Chondrocyte (in vitro differentiated cells): ENCODE measurements at regions not wholly inside any gene's neighbourhood (a gene's known extent, or its start where the extent isn't known, plus 50 kb on each side); places are given as distances from the start of the nearest gene placed in this dataset.
A peak's percentile ranks its signal among the peaks of the same experiment; 100 is the strongest.
"Not testable (repeated sequence)": the region's sequence is repeated elsewhere in the genome, so short reads cannot be mapped to it uniquely, and the experiment has no call there.

Experiments used
- DNase-seq: peaks from one replicate; pipeline ENCODE4 v3.0.0; 2021; ENCODE audit warnings: mixed read lengths, low spot score
- H3K27ac Mint-ChIP-seq: one replicate; pipeline ENCODE4 v1.8.0; 2021; ENCODE audit warnings: mild to moderate bottlenecking, moderate library complexity, mixed read lengths; ENCODE audit not compliant: unreplicated experiment
- H3K27me3 Mint-ChIP-seq: 2 replicates; pipeline ENCODE4 v1.8.0; 2021; ENCODE audit warnings: low read depth, mixed read lengths
- H3K36me3 Mint-ChIP-seq: 2 replicates; pipeline ENCODE4 v1.8.0; 2021; ENCODE audit warnings: low read depth, mixed read lengths
- H3K4me1 Mint-ChIP-seq: 2 replicates; pipeline ENCODE4 v1.8.0; 2021; ENCODE audit warnings: low read depth, mild to moderate bottlenecking, mixed read lengths
- H3K4me3 Mint-ChIP-seq: one replicate; pipeline ENCODE4 v1.8.0; 2021; ENCODE audit warnings: mild to moderate bottlenecking, moderate library complexity, mixed read lengths; ENCODE audit not compliant: unreplicated experiment
- H3K9me3 Mint-ChIP-seq: 2 replicates; pipeline ENCODE4 v1.8.0; 2021; ENCODE audit warnings: low read depth, mixed read lengths
- CTCF ChIP-seq: fragments of 200-600 bp; sonication (generic); IDR thresholded peaks from 2 replicates; pipeline ENCODE4 v1.5.0; 2021; ENCODE audit warnings: antibody characterized with exemption, mild to moderate bottlenecking, moderate library complexity

DNA sequence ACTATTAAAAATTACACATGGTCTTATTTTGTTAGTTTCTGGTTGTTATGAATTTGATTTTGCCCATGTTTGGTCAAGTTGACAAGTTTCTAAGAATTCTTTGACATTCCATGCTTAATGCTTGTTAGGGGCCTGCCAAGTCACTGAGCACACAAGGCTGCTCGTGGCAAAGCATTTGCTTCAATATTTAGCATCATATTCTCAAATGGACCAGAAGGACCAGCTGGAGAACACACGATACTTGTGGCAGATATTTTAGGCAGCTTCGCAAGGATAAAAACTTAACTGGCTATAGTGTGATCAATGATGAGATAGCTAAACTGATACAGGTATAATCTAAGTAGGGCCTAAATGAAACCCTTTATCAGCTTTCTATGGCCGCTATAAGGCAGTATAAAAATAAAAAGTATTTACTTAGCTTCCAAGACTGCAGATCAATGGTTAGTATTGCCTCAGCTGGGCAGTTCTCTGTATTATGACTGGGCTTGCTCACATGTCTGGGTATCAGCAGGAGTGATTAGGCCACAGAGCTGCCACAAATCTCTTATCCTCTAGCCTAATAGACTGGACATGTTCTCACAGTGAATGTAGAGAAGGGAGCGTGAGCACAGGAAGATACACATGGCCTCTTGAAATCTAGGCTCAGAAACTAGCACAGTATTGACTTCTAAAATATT, 155.9 kb upstream of the SPRY2 start:
- no peaks in the 10 kb centered on the region for H3K27me3 Mint-ChIP-seq
- H3K4me3 Mint-ChIP-seq = no peak overlapping the region
- no peak for TF ChIP-seq CTCF
- no peak overlapping the region for H3K27ac Mint-ChIP-seq
- no peak for DNase-seq
- no peaks in the 10 kb centered on the region for H3K9me3 Mint-ChIP-seq
- peaks cover 20% of the 10 kb centered on the region for H3K4me1 Mint-ChIP-seq
- no peaks in the 10 kb centered on the region for H3K36me3 Mint-ChIP-seq

GRCh38 chr13:80490491-80490943, 149.6 kb upstream of the SPRY2 start:
- H3K4me1 Mint-ChIP-seq, H3K27ac Mint-ChIP-seq, H3K36me3 Mint-ChIP-seq, H3K9me3 Mint-ChIP-seq, H3K27me3 Mint-ChIP-seq, H3K4me3 Mint-ChIP-seq: not testable (repeated sequence)
- DNase-seq = peak; percentile 74

- no peak for DNase-seq
- no peaks in the 10 kb centered on the region for H3K27me3 Mint-ChIP-seq
- H3K4me3 Mint-ChIP-seq = no peak overlapping the region
- no peaks in the 10 kb centered on the region for H3K4me1 Mint-ChIP-seq
- no peaks in the 10 kb centered on the region for H3K36me3 Mint-ChIP-seq
- no peaks in the 10 kb centered on the region for H3K9me3 Mint-ChIP-seq
- no peak overlapping the region for H3K27ac Mint-ChIP-seq
- TF ChIP-seq CTCF = no peak
Observed at GRCh38 chr13:80486402-80486801, 145.5 kb upstream of the SPRY2 start.

GRCh38 chr13:80483157-80483556, 142.2 kb upstream of the SPRY2 start:
- Mint-ChIP-seq H3K27me3 (no peaks in the 10 kb centered on the region), H3K36me3 (no peaks in the 10 kb centered on the region), H3K9me3 (no peaks in the 10 kb centered on the region), H3K4me1 (no peaks in the 10 kb centered on the region), H3K4me3 (no peak overlapping the region), H3K27ac (no peak overlapping the region)
- TF ChIP-seq CTCF = no peak
- DNase-seq = no peak

- no peaks in the 10 kb centered on the region for H3K27me3 Mint-ChIP-seq
- DNase-seq = no peak
- H3K27ac Mint-ChIP-seq = no peak overlapping the region
- peaks cover 4% of the 10 kb centered on the region for H3K4me1 Mint-ChIP-seq
- no peak for TF ChIP-seq CTCF
- H3K4me3 Mint-ChIP-seq = no peak overlapping the region
- no peaks in the 10 kb centered on the region for H3K36me3 Mint-ChIP-seq
- no peaks in the 10 kb centered on the region for H3K9me3 Mint-ChIP-seq
Observed at GRCh38 chr13:80481588-80481987, 140.7 kb upstream of the SPRY2 start.
